ENCODE measurements at regions not wholly inside any gene's neighbourhood (a gene's known extent, or its start where the extent isn't known, plus 50 kb on each side); places are given as distances from the start of the nearest gene placed in this dataset.

DNA sequence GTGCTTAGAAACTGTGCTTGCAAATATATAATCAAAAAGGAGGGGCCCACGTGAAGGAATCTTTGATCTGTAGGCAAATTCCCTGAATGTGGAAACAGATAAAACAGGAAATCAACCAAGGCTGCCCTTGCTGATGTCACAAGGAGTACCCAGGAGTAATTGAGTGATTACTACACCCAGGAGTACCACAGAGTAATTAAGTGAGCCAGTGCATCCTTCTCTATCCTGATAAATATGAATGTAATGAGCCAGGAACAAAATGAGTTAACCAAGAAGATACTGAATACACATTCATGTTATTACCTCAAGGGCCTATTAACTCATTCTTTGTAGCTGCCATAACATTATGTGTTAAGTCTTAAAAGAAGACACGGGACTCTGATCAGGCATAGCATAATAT is 87.3 kb upstream of the POU1F1 start:
- Histone ChIP-seq H3K9me3 (no peaks in the 10 kb centered on the region), H3K27ac (no peak overlapping the region), H3K4me1 (peaks cover 4 to 10% (median 5%) of the 10 kb centered on the region in 3 donors), H3K4me3 (no peak overlapping the region), H3K27me3 (no peaks in the 10 kb centered on the region), H3K36me3 (no peaks in the 10 kb centered on the region)
- no peak for FAIRE-seq
- intact Hi-C loops (cut with DNase I): no loop called here
- WGBS, 2 donors: 45 to 48% methylated on average over 2 of the region's 2 CpGs
- TF ChIP-seq, protein P1, sequence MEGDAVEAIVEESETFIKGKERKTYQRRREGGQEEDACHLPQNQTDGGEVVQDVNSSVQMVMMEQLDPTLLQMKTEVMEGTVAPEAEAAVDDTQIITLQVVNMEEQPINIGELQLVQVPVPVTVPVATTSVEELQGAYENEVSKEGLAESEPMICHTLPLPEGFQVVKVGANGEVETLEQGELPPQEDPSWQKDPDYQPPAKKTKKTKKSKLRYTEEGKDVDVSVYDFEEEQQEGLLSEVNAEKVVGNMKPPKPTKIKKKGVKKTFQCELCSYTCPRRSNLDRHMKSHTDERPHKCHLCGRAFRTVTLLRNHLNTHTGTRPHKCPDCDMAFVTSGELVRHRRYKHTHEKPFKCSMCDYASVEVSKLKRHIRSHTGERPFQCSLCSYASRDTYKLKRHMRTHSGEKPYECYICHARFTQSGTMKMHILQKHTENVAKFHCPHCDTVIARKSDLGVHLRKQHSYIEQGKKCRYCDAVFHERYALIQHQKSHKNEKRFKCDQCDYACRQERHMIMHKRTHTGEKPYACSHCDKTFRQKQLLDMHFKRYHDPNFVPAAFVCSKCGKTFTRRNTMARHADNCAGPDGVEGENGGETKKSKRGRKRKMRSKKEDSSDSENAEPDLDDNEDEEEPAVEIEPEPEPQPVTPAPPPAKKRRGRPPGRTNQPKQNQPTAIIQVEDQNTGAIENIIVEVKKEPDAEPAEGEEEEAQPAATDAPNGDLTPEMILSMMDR (IDR thresholded peaks at IDR 0.05): no peak
- no peak for DNase-seq
- ATAC-seq: no peak

DNA sequence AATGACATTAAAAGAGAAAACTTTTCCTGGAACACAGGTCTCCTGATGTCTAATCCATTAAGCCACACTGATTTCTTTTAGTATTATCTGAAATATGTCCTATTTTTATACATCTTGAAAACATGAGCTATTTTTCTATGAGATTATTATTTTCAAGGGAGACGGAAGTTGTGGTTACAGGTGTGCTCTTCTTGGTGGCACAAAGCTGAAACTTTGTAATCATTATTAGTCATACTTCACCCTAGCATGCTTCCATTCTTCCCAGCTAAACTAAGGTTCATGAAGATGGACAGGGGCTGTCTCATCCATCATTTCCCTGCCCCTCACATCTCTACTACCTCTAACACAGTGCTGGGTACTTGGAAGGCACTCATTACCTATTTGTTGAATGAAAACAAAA is 85.6 kb upstream of the POU1F1 start:
- H3K27ac ChIP-seq: no peak overlapping the region
- no peaks in the 10 kb centered on the region for H3K9me3 ChIP-seq
- DNase-seq: no peak
- ATAC-seq: no peak
- intact Hi-C loops (cut with DNase I): no loop called here
- FAIRE-seq: no peak
- peaks cover 4 to 10% (median 5%) of the 10 kb centered on the region in 3 donors for H3K4me1 ChIP-seq
- no peaks in the 10 kb centered on the region for H3K36me3 ChIP-seq
- no peaks in the 10 kb centered on the region for H3K27me3 ChIP-seq
- 88 to 96% methylated on average over 1 of the region's 1 CpG for WGBS, 2 donors
- TF ChIP-seq, protein P1 (IDR thresholded peaks at IDR 0.05): no peak
- no peak overlapping the region for H3K4me3 ChIP-seq

DNA sequence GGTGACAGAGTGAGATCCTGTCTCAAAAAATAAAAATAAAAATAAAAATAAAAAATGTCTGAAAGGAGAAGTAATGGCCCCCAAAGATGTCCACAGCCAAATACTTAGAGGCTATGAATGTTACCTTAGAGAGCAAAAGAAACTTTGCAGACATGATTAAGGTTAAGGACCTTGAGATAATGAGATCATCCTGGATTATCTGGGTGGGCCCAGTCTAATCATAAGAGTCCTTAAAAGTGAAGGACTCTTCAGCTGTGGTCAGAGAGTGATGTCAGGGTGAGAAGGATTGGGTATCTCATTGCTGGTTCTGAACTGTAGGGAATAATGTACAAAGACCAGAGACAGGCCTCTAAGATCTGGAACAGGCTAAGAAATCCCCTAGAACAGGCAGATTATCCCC is 84.9 kb upstream of the POU1F1 start:
- FAIRE-seq (no peak), ATAC-seq (no peak), DNase-seq (no peak)
- Histone ChIP-seq H3K9me3 (no peaks in the 10 kb centered on the region), H3K27ac (no peak overlapping the region), H3K4me3 (no peak overlapping the region), H3K27me3 (no peaks in the 10 kb centered on the region), H3K4me1 (peaks cover 4 to 10% (median 5%) of the 10 kb centered on the region in 3 donors), H3K36me3 (no peaks in the 10 kb centered on the region)
- intact Hi-C loops (cut with DNase I): no loop called here
- TF ChIP-seq, protein P1 (IDR thresholded peaks at IDR 0.05): no peak

DNA sequence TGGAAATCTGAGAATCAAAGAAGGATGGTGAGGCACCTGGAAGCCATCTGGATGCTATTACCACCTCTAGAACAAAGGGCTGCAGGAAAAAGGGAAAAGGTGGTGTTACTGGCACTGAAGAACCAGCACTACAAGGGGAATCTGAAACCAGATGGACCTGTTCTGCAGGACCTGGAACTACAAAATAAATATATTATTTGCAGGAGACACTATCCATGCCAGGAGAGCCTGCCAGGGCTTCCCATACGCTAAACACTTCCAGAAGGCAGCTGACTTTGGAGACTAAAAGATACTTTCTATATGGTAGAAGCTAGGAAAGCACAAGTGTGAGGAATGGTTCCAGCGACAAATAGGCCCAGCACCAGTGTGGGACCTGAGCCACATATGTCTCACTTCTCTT is 83.4 kb upstream of the POU1F1 start:
- peaks cover 4 to 10% (median 5%) of the 10 kb centered on the region in 3 donors for H3K4me1 ChIP-seq
- H3K4me3 ChIP-seq: no peak overlapping the region
- peak in 3 of 6 donors; percentile 28 to 67 (median 46) for DNase-seq
- TF ChIP-seq, protein P1 (IDR thresholded peaks at IDR 0.05): no peak
- 36 to 47% methylated on average over 2 of the region's 2 CpGs for WGBS, 2 donors
- FAIRE-seq: no peak
- H3K36me3 ChIP-seq: no peaks in the 10 kb centered on the region
- no peaks in the 10 kb centered on the region for H3K27me3 ChIP-seq
- no peak overlapping the region for H3K27ac ChIP-seq
- ATAC-seq: peak; percentile 66 to 95 (median 86)
- H3K9me3 ChIP-seq: no peaks in the 10 kb centered on the region
- intact Hi-C loops (cut with DNase I): loop anchor here in 1 of 3 donors (10.0 kb wide), 1 partner anchor 135 kb away; no protein-coding TSS in a partner anchor

DNA sequence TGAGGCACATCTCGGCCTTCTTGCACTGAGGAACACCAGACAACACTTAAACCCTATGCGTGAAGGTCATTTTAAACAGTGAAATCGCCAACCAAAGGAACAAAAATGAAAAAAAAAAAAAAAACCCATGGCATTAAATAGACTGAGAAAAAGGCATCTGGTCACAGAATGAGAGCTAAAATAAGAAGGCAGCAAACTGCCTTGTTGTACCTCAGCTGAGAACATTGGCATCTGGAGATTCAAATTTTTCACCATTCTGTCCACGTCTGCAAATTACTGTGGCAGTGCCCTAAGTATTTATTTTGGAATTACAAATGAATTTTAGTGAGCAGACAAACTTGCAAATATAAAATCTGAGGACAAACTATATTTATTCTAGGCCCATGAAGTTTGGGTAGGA is 82.6 kb upstream of the POU1F1 start:
- Histone ChIP-seq H3K27ac (no peak overlapping the region), H3K27me3 (no peaks in the 10 kb centered on the region), H3K9me3 (no peaks in the 10 kb centered on the region), H3K4me3 (no peak overlapping the region), H3K36me3 (no peaks in the 10 kb centered on the region), H3K4me1 (peaks cover 4 to 10% (median 5%) of the 10 kb centered on the region in 3 donors)
- no peak for DNase-seq
- TF ChIP-seq, protein P1 (IDR thresholded peaks at IDR 0.05): no peak
- intact Hi-C loops (cut with DNase I): loop anchor here in 1 of 3 donors (10.0 kb wide), 1 partner anchor 136 kb away; no protein-coding TSS in a partner anchor
- ATAC-seq: peak; percentile 14 to 64 (median 46)
- FAIRE-seq: no peak
- 34 to 44% methylated on average over 4 of the region's 4 CpGs for WGBS, 2 donors

Measured in pancreas (tissue), 10 donors.